ENCODE measurements at regions not wholly inside any gene's neighbourhood (a gene's known extent, or its start where the extent isn't known, plus 50 kb on each side); places are given as distances from the start of the nearest gene placed in this dataset.

- no peak for DNase-seq
Observed at GRCh38 chr9:30744871-30745270, 1639.6 kb upstream of the ACO1 start.

DNA sequence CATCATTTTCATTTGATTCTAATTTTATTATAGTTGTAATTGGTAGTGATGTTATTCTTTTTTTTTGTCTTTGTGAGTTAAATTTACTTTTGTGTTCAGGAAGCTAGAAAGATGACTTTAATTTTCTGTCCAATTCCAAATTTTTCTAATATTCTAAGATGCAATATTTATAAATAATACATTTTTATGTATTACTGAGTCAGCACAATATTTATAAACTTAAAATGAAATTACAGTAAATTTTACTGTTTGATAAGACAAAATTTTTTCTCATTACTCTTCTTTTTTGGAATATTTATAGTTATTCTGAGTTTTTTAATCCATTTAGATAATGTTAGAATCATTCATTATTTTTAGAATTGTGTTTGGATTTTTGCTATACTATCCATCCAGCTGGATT, 1637.9 kb upstream of the ACO1 start:
- no peak for DNase-seq

- no peak for DNase-seq
Observed at GRCh38 chr9:30757723-30758122, 1626.7 kb upstream of the ACO1 start.

- no peak for DNase-seq
Observed at GRCh38 chr9:30758726-30759446, 1625.6 kb upstream of the ACO1 start.

- no peak for DNase-seq
Observed at GRCh38 chr9:30765318-30765717, 1619.1 kb upstream of the ACO1 start.

DNA sequence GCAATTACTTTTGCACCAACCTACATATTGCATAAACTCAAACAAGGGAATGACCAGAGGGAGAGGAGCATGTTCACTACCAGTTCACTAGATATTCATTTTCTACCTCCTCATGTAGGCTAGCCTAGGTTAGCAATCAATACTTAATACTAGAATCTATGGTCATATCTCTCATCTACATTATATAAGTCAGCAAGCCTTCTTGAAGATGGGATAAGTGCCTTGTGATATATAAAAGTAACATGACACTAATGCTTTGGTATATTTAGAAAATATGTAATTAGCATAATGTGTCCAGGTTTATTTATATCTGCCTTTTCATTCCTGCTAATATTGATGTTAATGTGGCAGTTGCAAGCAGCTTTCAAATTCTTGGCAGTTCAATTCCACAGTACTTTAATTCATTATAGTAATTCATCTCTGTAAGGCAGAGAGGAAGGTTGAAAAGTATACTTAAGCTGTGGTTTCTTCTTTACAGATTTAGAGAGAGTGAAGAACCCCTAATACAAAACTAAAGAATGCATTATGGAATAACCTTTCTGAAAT, 1613.2 kb upstream of the ACO1 start:
- no peak for DNase-seq

DNA sequence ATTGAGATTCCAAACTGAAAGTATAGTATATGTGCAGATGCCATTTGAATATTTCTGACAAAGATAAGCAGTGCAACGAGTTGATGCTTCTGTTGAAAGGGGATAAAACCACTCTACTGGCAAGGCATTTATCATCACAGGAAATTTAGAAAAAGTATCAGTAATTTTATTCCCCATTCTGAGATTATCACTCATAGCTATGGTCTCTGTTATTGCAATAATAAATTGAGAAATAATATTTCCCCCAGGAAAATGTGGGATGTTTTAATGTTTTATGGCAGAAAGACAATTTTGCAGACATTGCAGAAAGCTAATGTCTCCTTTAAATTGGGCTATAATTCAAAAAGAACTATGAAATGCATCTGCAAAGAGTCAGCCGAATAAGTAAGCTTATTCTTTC, 1612.7 kb upstream of the ACO1 start:
- DNase-seq: no peak

DNA sequence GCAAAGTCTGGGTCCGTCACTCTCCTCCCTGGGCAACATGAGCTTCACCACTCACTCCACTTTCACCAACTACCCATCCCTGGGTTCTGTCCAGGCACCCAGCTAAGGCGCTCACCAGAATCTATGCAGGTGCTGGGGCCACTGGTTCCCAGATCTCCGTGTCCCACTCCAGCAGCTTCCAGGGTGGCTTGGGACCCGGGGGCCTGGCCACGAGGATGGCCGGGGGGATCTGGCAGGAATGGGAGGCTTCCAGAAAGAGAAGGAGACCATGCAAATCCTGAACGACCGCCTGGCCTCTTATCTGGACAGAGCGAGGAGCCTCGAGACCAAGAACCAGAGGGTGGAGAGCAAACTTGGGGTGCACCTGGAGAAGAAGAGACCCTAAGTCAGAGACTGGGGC, 1611.0 kb upstream of the ACO1 start:
- no peak for DNase-seq

DNA sequence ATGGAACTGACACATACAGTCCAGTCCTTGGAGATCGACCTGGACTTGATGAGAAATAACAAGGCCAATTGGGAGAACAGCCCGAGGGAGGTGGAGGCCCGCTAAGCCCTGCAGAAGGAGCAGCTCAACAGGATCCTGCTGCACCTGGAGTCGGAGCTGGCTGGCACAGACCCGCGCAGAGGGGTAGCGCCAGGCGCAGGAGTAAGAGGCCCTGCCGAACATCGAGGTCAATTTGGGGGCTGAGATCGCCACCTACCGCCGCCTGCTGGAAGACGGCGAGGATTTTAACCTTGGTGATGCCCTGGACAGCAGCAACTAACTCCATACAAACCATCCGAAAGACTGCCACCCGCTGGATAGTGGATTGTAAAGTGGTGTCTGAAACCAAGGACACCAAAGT, 1610.1 kb upstream of the ACO1 start:
- DNase-seq: no peak

GRCh38 chr9:30775236-30775635, 1609.2 kb upstream of the ACO1 start:
- no peak for DNase-seq

GRCh38 chr9:30796764-30797163, 1587.7 kb upstream of the ACO1 start:
- no peak for DNase-seq

DNA sequence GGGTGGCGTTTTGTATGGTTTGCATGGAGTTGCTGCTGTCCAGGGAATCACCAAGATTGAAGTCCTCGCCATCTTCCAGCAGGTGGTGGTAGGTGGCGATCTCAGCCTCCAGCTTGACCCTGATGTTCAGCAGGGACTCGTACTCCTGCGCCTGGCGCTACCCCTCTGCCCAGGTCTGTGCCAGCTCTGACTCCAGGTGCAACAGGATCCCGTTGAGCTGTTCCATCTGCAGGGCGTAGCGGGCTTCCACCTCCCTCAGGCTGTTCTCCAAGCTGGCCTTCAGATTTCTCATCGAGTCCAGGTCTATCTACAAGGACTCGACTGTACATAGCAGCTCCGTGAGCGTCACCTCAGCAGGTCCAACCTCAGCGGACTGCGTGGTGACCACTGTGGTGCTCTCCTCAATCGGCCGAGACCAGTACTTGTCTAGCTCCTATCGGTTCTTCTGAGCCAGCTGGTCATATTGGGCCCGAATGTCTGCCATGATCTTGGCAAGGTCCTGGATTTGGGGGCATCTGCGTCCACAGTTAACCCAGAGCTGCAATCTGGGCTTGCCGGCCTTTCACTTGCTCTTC, 1584.8 kb upstream of the ACO1 start:
- no peak for DNase-seq

GRCh38 chr9:30800421-30800820, 1584.0 kb upstream of the ACO1 start:
- DNase-seq: no peak

DNA sequence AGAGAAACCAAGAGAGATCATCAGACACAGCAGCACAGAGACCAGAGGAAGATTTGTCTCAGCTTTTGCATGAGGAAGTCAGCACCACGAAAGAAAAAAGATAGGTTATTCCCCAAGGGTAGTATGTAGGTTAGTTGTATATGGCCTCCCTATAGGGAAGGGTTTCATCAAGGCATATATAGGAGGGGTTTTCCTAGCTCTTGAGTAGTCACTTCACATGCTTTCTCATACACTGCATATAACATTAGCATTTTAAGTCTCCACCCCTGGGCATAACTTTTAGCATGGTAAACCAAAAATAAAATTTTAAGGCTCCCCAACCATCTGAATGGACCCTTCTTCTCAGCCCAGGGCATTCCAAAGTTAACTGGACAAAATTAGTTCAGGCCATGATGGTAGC, 1571.6 kb upstream of the ACO1 start:
- DNase-seq: no peak

DNA sequence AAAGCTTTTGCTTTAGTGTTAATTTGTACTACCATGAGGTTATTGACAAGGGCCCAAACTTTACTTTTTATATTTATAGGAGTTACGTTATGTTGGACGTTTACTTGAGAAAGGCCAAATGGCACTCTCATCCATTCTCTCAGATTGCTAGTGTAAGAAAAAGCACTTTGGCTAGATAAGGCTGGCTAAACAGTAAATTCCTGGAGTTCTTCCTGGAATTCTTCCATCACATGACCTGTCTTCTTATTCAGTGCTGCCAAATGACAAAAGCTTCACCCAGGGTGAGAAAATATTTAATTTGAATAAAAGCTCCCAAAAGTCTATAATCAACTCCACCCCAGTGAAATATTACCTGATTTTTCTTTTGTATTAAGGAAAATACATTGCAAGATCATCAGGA, 1568.9 kb upstream of the ACO1 start:
- DNase-seq: no peak

DNA sequence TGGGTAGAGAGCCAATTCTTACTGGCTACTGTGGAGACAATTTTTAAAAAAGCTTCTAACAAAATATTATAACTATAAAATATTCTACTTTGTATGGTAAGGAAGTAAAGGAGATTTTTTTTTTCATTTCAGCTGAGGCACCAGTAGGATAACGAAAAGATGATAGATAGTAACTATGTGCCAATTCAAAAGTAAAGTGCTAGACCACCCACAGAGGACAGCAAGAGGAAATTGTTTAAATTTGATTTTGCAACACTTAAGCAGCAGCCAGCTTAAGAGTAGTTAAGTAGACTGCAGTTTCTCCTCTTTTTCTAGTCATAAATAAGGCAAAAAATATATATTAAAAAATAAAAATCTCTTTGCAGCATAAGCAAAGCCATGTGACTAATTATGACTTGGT, 1539.3 kb upstream of the ACO1 start:
- no peak for DNase-seq

DNA sequence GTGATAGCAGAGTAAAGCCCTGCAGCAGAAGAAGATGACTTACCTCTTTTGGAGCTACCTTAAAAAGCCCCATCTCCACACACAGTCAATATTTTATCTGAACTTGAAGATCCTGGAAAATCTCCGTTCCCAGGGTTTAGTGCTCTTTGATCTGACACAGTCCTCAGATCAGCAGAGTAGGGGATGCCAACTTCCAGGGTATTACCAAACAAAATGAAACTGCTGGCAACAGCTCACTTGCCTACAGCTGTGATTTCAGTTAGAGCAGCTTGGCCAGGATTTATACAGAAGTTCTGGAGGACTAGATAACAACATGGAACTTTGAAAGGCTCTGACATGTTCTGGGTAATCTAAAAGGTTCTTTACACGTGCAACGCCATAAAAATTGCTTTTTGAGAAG, 1537.8 kb upstream of the ACO1 start:
- peak in 1 of 51 donors; percentile 1 for DNase-seq

DNA sequence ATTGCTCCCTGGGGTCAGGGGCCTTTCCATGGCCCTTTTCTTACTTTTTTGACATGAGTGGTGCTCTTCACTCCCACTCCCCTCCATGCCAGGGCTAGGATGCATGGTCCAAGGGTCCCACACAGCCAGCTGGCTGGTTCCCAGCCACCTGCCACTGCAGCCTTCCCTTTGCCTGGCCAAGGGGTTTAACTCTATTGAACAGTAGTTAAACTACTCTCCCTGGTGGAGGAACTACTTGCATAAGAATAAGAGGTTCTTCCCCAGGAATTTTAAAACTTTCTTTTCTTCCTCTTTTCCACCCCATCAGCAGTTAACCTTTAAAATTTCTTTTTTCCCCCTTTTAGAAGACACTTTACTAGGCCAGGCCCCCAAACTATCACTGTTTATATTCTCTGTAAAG, 1532.8 kb upstream of the ACO1 start:
- no peak for DNase-seq

DNA sequence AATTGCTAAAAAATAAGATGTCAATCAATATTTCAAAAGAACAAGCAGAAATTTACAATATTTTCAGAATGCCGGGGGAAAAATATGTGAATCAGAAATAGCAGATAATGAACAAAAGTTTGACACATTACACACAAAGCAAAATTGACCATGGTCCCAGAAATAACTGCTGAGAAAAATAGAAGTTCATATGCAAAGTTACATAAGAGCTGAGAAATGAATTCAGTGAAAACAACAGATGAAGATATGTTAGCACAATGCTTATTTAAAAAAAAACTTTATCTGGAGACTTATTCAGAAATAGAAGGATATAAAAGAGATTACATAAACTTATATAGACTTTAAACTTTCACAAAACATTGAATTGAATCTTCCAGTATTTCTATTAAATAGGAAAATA, 1483.7 kb upstream of the ACO1 start:
- DNase-seq: no peak

DNA sequence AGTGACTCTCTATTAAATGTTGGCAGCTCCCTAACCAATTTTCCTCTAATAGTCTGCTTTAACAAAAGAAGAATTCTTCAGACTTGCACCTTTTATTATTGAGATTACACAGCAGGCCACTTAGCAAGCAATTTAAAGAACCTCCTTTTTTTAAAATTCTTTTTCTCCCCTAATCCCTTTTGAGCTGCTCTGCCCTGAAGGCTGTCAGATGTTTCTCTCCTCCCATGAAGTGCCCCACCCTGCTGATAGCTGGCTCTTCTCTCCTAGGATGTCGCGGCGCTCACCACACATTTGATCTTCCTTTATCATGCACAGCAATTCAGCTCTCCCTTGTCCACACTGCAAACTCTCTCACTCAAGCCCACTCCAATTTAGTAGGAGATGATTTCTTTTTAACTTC, 1471.1 kb upstream of the ACO1 start:
- peak in 1 of 51 donors; percentile 1 for DNase-seq

DNA sequence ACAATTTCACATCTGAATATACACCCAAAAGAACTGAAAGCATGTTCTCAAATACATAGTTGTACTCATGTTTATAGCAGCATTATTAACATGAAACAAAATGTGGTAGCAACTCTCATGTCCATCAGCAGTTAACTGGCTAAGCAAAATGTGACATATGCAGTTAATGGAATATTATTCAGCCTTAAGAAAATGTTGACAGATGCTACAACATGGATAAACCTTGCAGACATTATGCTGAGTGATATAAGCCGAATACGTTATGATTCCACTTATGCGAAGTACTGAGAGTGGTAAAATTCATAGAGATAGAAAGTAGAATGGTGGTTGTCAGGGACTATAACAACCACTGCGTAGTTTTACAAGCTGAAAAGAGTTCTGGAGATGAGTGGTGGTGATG, 1469.0 kb upstream of the ACO1 start:
- no peak for DNase-seq

DNA sequence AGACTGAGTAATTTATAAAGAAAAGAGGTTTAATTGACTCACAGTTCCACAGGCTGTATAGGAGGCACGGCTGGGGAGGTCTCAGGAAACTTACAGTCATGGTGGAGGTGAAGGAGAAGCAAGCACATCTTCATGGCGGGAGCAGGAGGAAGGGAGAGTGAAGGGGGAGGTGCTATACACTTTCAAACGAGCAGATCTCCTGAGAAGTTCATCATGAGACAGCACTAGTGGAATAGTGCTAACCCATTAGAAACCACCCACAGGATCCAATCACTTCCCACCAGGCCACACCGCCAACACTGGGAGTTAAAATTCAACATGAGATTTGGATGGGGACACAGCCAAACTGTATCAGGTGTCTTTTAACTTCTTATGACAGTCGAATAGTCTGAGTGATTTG, 1459.3 kb upstream of the ACO1 start:
- no peak for DNase-seq

- no peak for DNase-seq
Observed at GRCh38 chr9:30925635-30926034, 1458.8 kb upstream of the ACO1 start.

DNA sequence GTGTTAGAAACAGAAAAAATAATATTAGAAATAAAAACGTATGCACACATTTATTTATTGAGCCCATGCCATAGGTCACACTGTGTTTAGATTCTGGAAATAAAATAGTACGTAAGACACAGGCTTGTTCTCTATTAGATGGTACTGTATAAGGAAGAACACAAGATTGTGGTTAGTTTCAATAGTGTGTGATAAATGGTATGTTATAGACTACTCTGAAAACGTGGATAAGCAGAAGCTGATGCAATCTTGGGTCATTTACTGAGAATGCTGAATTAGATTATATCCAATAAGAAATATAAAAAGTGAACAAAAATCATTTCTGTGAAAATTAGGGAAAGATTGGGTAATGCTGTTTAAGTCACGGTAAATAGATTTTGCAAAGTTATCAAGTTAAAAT, 1456.4 kb upstream of the ACO1 start:
- no peak for DNase-seq
